K562 (cell line): ENCODE measurements at regions not wholly inside any gene's neighbourhood (a gene's known extent, or its start where the extent isn't known, plus 50 kb on each side); places are given as distances from the start of the nearest gene placed in this dataset.

Source experiments
- ARID3B ChIP-seq: fragments of 250-450 bp; sonication (Bioruptor Pico); IDR thresholded peaks from 2 replicates; pipeline ENCODE4 v1.4.0; 2020; ENCODE audit warnings: borderline replicate concordance
- CHCHD3 ChIP-seq: fragments of 250-450 bp; sonication (Bioruptor Pico); IDR thresholded peaks from 2 replicates; pipeline ENCODE4 v2.1.2; 2022; ENCODE audit warnings: mild to moderate bottlenecking
- CTBP1 ChIP-seq: fragments of 450-650 bp; IDR thresholded peaks from 2 replicates; pipeline ENCODE4 v1.6.1; 2016; ENCODE audit warnings: borderline replicate concordance
- EP300 ChIP-seq: IDR thresholded peaks from 2 replicates; pipeline ENCODE4 v1.6.1; 2012; ENCODE audit warnings: low read length, improper control_type of control experiment
- FIP1L1 ChIP-seq: fragments of 200-400 bp; formaldehyde crosslinking; IDR thresholded peaks from 2 replicates; pipeline ENCODE4 v1.6.1; 2018; ENCODE audit warnings: mild to moderate bottlenecking, low read depth, low read length; ENCODE audit not compliant: poor library complexity, severe bottlenecking
- FOXJ2 ChIP-seq: fragments of 200-800 bp; sonication (Bioruptor generic); IDR thresholded peaks from 2 replicates; pipeline ENCODE4 v1.6.1; 2016; ENCODE audit warnings: missing genetic modification characterization, missing compliant biosample characterization
- L3MBTL2 ChIP-seq: fragments of 450-650 bp; IDR thresholded peaks from 2 replicates; pipeline ENCODE4 v1.6.1; 2016; ENCODE audit warnings: mild to moderate bottlenecking, moderate library complexity
- MEIS2 ChIP-seq: fragments of 450-650 bp; IDR thresholded peaks from 2 replicates; pipeline ENCODE4 v1.6.1; 2014; ENCODE audit warnings: mild to moderate bottlenecking; ENCODE audit not compliant: partially characterized antibody
- MIER1 ChIP-seq: fragments of 450-650 bp; IDR thresholded peaks from 2 replicates; pipeline ENCODE4 v1.6.1; 2016; ENCODE audit warnings: antibody characterized with exemption, mild to moderate bottlenecking, low read depth
- MYBL2 ChIP-seq, 2 experiments: fragments of 450-650 bp in 1 of 2; sonication (generic) in 1 of 2; formaldehyde crosslinking in 1 of 2; IDR thresholded peaks; 2 replicates each; pipeline versions ENCODE4 v1.6.1 to v1.8.1; 2017 to 2022; ENCODE audit warnings: borderline replicate concordance in 1 of 2, inconsistent platforms in 1 of 2, low read depth in 1 of 2, mild to moderate bottlenecking in 1 of 2, missing genetic modification reagents in 1 of 2, moderate library complexity in 1 of 2
- NCOA2 ChIP-seq, 2 experiments: fragments of 450-650 bp; IDR thresholded peaks; 2 replicates each; pipeline ENCODE4 v1.6.1; 2018; ENCODE audit warnings: mild to moderate bottlenecking in 2 of 2, moderate library complexity in 1 of 2; ENCODE audit not compliant: partially characterized antibody in 2 of 2
- NR2C1 ChIP-seq, 2 experiments: fragments of 450-650 bp; IDR thresholded peaks; 2 replicates each; pipeline ENCODE4 v1.6.1; 2017; ENCODE audit warnings: mild to moderate bottlenecking in 2 of 2, antibody characterized with exemption in 1 of 2, inconsistent platforms in 1 of 2, missing compliant biosample characterization in 1 of 2, missing genetic modification characterization in 1 of 2
- PCBP1 ChIP-seq: fragments of 200-400 bp; formaldehyde crosslinking; IDR thresholded peaks from 2 replicates; pipeline ENCODE4 v1.6.1; 2018; ENCODE audit warnings: mild to moderate bottlenecking, low read depth, low read length; ENCODE audit not compliant: poor library complexity, severe bottlenecking
- RAD21 ChIP-seq, 2 experiments: fragments of 250-450 bp in 1 of 2; fragments of 450-650 bp in 1 of 2; sonication (Bioruptor Pico) in 1 of 2; formaldehyde crosslinking in 1 of 2; IDR thresholded peaks in 1 of 2; conservative IDR thresholded peaks in 1 of 2; 2 replicates each; pipeline versions ENCODE4 v1.4.0 to v1.8.0; 2020 to 2022; ENCODE audit warnings: mild to moderate bottlenecking in 2 of 2, moderate library complexity in 1 of 2
- SFPQ ChIP-seq: fragments of 200-400 bp; formaldehyde crosslinking; IDR thresholded peaks from 2 replicates; pipeline ENCODE4 v1.6.1; 2017; ENCODE audit warnings: mild to moderate bottlenecking, low read depth, low read length, moderate library complexity
- SRF ChIP-seq, 2 experiments: fragments of 250-450, 450-650 bp in 1 of 2; sonication (Bioruptor Pico) in 1 of 2; sonication (generic) in 1 of 2; formaldehyde crosslinking; IDR thresholded peaks; 2 replicates each; pipeline versions ENCODE4 v1.5.0 to v1.5.1; 2020 to 2022; ENCODE audit warnings: mild to moderate bottlenecking in 1 of 2, missing genetic modification reagents in 1 of 2
- THAP7 ChIP-seq: fragments of 250-450 bp; sonication (Bioruptor Pico); IDR thresholded peaks from 2 replicates; pipeline ENCODE4 v1.5.0; 2021
- ZFP1 ChIP-seq: fragments of 450-650 bp; formaldehyde crosslinking; IDR thresholded peaks from 2 replicates; pipeline ENCODE4 v1.4.0; 2020; ENCODE audit warnings: mild to moderate bottlenecking, mixed read lengths
- ZNF165 ChIP-seq: fragments of 250-450 bp; sonication (Bioruptor Pico); IDR thresholded peaks from 2 replicates; pipeline ENCODE4 v1.4.0; 2020; ENCODE audit warnings: borderline replicate concordance
- ZNF224 ChIP-seq: sonication (generic); formaldehyde crosslinking; IDR thresholded peaks from 2 replicates; pipeline ENCODE4 v1.8.0; 2022; ENCODE audit warnings: mild to moderate bottlenecking, missing genetic modification reagents
- ZNF239 ChIP-seq: fragments of 250-450 bp; sonication (Bioruptor Pico); IDR thresholded peaks from 2 replicates; pipeline ENCODE4 v1.4.0; 2020; ENCODE audit warnings: mild to moderate bottlenecking
- ZNF24 ChIP-seq: fragments of 450-650 bp; IDR thresholded peaks from 2 replicates; pipeline ENCODE4 v1.6.1; 2016
- ZNF41 ChIP-seq: fragments of 250-450 bp; sonication (Bioruptor Pico); conservative IDR thresholded peaks from 2 replicates; pipeline ENCODE4 v1.4.0; 2020; ENCODE audit warnings: mild to moderate bottlenecking
- ZNF584 ChIP-seq: fragments of 200-800 bp; sonication (Bioruptor generic); IDR thresholded peaks from 2 replicates; pipeline ENCODE4 v1.6.1; 2016; ENCODE audit warnings: low read depth, mild to moderate bottlenecking, missing genetic modification characterization, missing compliant biosample characterization

- TF ChIP-seq ZNF239 (no peak), PCBP1 (no peak), NR2C1 (IDR thresholded peaks at IDR 0.05) (0 out of 2 replicates have a peak, but pooled peaks have one; percentile 18), NR2C1 (tag; IDR thresholded peaks at IDR 0.05) (no peak), ZNF41 (CRISPR knock-in tag) (no peak), SFPQ (no peak), THAP7 (no peak), RAD21 (CRISPR knock-in tag; conservative IDR thresholded peaks at IDR 0.05 in 1 of 2, IDR thresholded peaks at IDR 0.05 in 1 of 2) (no peak), FOXJ2 (tag) (no peak), SRF (CRISPR knock-in tag; IDR thresholded peaks at IDR 0.05) (peak in 1 of 2 experiments; percentile 72; a peak in 2 of 4 replicates), L3MBTL2 (0 out of 2 replicates have a peak, but pooled peaks have one; percentile 12), ZNF224 (CRISPR knock-in tag) (no peak), MYBL2 (IDR thresholded peaks at IDR 0.05; ENCODE audit: low read depth) (peak; percentile 87), MYBL2 (CRISPR knock-in tag; IDR thresholded peaks at IDR 0.05; ENCODE audit: borderline replicate concordance) (no peak), EP300 (no peak), FIP1L1 (no peak), ZNF24 (no peak), MIER1 (no peak), CTBP1 (no peak), ARID3B (CRISPR knock-in tag) (no peak), ZNF584 (CRISPR knock-in tag) (no peak), MEIS2 (no peak), NCOA2 (IDR thresholded peaks at IDR 0.05; ENCODE audit: partially characterized antibody in 2 of 2) (no peak), CHCHD3 (CRISPR knock-in tag) (no peak), ZNF165 (CRISPR knock-in tag) (no peak), ZFP1 (CRISPR knock-in tag) (no peak)
Observed at GRCh38 chr5:74391410-74391809, 249.1 kb downstream of the ENC1 start (continued).
